GM12892 (cell line): ENCODE measurements at regions not wholly inside any gene's neighbourhood (a gene's known extent, or its start where the extent isn't known, plus 50 kb on each side); places are given as distances from the start of the nearest gene placed in this dataset.

Experiments
- DNase-seq: peaks from one replicate; pipeline ENCODE4 v3.0.0; 2011; ENCODE audit not compliant: insufficient read length
- FAIRE-seq: peaks from 2 replicates; lab custom pipeline; 2011; peaks lifted over from hg19 to GRCh38; lab: Jason Lieb, UNC
- POLR2A ChIP-seq: IDR thresholded peaks from 2 replicates; pipeline ENCODE4 v1.6.1; 2011; ENCODE audit warnings: low read depth, low read length, control low read depth
- POLR2AphosphoS5 ChIP-seq: IDR thresholded peaks from 2 replicates; pipeline ENCODE4 v1.6.1; 2011; ENCODE audit warnings: low read depth, low read length, control low read depth
- TAF1 ChIP-seq: IDR thresholded peaks from 2 replicates; pipeline ENCODE4 v1.6.1; 2011; ENCODE audit warnings: low read depth, mild to moderate bottlenecking, control low read depth, low read length, borderline replicate concordance

DNA sequence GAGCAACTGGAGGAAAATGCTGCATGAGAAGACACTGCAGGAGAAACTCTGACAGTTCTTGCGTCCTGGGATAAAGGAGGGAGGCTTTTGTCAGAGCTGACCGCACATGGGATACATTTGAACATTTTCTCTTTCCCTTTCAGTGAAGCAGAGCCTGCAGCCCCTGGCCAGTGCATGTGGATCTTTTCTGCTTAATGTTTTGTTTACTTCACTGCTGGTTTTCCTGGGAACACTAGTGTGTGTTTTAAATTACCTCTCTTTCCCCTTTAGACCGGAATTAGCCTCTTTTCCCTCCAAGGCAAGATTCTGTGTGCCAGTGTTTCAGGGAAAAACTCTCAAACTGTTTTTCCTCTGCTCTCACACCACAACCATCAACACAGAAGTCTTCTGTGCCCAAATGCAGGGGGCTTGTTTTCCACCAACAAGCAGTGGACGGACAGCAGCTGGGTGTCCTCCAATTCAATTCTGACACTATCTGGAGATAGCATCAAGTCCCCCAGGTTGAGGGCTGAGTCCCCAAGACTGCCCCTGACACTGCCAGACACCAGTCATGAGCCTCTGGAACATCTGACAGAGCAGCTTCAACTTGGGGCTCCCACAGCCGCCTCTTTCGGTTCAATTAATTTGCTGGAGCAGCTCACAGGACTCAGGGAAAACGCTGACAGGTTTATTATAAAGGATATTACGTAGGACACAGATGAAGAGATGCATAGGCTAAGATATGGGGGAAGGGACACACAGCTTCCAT lies 136.2 kb downstream of the RHOU start:
- FAIRE-seq (no peak), DNase-seq (no peak)
- TF ChIP-seq POLR2AphosphoS5 (no peak), TAF1 (no peak), POLR2A (no peak)

DNA sequence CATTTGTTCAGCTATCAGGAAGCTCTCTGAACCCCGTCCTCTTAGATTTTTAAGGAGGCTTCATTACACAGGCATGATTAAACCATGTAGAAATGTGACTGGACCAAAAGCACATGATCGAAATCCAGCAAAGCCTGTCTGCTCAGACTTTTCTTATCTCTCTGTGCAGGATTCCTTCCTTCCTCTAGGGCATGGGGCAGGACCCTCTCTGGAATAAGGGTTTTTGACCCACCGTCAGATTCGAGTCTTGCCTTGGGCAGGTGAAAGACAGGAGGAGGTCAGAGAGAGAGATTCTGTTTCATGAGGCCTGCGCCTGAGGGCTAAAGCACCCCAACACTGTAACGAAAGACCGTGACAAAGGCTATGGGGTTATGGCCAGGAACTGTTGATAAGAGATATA lies 136.8 kb downstream of the RHOU start:
- no peak for FAIRE-seq
- TF ChIP-seq POLR2AphosphoS5: no peak
- no peak for TF ChIP-seq TAF1

DNA sequence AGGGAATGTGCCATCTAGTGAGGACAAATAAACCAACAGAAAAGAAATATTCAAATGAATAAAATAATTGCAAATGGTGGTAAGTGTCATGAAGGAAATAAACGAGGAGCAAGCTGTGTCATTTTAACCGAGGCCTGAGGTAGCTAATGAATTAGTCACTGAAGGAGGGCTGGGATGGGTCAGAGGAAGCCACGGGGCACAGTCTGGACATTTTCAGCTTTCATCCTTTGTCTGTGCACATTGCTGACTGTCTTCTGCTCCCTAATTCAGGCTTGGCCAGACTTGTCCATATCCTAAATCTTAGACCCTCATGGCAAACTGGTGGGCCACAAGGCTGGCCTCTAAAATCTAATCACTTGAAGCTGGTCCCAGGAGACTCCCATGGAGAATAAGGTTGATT lies 138.4 kb downstream of the RHOU start:
- no peak for DNase-seq
- no peak for FAIRE-seq
- TF ChIP-seq TAF1: no peak
- TF ChIP-seq POLR2A: no peak

More for the DNA sequence above, 136.8 kb downstream of the RHOU start:
- DNase-seq: no peak

DNA sequence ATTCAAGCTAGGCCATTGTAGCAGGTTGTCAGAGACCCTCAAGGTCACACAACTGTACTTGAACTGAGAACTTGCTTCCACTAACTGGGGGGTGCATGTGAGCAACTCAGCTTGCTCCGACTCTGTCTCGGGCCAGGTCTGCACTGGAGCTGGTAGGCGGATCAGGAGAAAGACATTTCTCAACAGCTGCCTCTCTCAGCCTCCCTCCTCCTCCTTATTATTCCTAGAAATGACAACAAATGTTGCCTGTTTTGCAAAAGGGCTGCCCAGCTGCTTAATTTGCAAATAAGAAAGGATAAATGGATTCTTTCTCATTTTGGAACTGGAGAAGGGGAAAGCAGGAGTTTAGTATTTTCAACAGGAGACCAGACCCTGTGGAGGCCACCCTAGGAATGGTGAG lies 140.5 kb downstream of the RHOU start:
- FAIRE-seq (no peak), DNase-seq (no peak)
- TF ChIP-seq POLR2AphosphoS5 (no peak), TAF1 (no peak), POLR2A (no peak)

DNA sequence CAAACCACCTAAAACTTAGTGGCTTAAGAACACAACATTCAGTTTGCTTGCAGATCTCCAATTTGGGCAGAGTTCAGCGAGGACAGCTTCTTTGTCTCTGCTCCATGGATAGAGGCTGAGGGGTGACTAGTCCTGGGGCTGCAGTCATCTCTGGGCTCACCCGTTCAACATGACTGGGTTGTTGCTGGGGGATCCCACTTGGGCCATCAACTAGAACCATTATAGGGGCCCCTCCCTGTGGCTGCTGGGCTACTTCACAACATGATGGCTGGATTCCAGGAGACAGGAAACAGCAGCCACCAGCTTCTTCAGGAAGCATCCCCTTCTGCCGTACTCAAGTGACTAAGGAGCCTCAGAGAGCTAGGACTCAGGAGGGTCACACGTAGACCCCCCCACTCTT lies 140.9 kb downstream of the RHOU start:
- no peak for DNase-seq
- no peak for FAIRE-seq
- TF ChIP-seq POLR2AphosphoS5: no peak
- no peak for TF ChIP-seq TAF1
- TF ChIP-seq POLR2A: no peak

DNA sequence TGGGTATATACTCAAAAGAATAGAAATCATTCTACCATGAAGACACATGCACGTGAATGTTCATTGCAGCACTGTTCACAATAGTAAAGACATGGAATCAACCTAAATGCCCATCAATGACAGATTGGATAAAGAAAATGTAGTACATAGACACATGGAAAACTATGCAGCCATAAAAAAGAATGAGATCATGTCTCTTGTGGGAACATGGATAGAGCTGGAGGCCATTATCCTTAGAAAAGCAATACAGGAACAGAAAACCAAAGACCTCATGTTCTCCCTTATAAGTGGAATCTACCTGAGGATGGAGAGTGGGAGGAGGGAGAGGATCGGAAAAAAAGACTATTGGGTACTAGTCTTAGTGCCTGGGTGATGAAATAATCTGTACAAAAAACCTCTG lies 143.9 kb downstream of the RHOU start:
- FAIRE-seq: no peak
- TF ChIP-seq POLR2A (no peak), POLR2AphosphoS5 (no peak), TAF1 (no peak)
- no peak for DNase-seq

DNA sequence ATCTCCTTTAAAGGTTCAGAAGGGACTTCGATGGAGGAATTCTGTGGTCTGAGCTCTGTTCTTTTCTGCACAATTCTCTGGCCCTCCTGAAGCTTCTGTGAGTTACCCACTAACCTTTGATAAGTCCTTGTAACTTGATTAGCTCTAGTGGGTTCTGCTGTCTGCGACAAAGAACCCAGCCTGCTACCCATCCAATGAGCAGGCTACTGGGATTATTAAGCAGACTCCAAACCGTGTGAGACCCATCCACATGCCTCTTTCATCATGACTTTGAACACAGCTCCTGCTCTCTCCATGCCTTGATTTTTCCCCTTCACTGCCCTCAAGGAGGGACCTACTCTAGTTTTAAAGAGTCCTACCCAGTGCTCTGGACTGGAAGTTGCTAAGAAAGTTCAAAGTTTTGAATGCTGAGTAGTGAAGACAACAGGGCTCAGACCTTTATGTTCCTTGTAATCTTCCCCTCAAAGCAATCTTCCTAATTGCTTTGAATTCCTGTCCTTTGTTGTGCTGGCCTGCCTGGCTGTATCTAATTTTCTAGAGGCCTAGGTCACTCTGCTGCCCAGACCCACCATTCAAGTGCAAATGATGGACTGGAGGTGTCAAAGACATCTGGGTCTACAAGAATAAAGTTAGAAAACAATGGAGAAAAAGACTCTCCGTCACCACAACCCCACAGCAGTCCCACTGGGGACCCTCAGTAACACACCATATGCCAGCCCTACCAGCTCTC lies 146.9 kb downstream of the RHOU start:
- FAIRE-seq: no peak
- no peak for TF ChIP-seq POLR2AphosphoS5
- no peak for TF ChIP-seq POLR2A
- no peak for TF ChIP-seq TAF1

DNA sequence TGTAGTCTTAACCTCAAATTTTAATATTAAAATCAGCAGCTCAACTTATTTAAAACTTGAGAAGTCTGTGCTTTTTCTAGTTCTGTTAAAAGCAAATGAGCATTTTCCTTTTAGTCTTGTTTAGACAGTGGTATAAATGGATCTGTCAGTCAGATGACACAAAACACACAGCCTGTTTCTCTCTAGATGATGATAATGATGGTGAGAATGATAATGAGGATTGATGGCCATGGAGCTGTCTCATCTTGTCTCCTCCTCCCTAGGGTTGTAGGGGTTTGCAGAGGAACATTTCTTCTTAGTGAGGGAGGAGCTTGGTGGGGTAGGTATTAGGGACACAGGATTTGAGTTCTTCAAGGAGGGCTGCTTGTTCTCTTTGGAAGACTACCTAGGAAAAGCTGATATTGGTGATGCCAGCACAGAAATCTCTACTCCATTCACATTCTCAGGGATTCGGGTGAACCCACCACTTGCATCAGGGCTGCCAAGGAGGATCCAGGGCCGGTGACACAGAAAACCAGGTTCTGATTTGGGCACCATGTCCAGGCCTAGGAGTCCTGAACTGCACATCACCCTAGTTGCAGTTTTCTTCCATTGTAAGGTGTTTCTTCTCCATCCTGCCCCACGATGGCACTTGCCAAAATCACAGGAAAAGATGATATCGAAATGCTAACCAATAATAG lies 147.6 kb downstream of the RHOU start:
- TF ChIP-seq POLR2A: no peak
- no peak for TF ChIP-seq POLR2AphosphoS5
- no peak for TF ChIP-seq TAF1
- no peak for FAIRE-seq
- no peak for DNase-seq

More for the DNA sequence above, 146.9 kb downstream of the RHOU start:
- DNase-seq: no peak

DNA sequence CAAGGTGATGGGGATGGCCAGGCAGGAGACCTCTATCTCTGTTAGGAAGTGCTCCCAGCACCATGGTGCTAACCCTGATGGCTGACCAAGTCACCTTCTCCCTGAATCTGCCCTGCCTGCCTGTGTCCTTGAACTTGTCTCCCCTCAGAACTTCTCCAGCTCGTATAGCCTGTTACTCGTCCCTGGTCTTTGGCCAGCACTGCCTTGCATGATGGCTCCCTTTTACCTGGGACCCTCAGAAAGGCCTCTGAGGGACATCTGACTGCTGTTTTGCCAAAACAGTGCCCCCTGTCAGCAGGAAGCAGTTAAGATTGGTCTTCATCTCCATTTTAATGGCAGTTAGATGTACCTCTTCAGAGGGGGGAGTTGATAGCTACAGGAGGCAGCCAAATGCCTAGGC lies 148.3 kb downstream of the RHOU start:
- FAIRE-seq (no peak), DNase-seq (no peak)
- TF ChIP-seq POLR2AphosphoS5: no peak
- no peak for TF ChIP-seq TAF1
- TF ChIP-seq POLR2A: no peak

DNA sequence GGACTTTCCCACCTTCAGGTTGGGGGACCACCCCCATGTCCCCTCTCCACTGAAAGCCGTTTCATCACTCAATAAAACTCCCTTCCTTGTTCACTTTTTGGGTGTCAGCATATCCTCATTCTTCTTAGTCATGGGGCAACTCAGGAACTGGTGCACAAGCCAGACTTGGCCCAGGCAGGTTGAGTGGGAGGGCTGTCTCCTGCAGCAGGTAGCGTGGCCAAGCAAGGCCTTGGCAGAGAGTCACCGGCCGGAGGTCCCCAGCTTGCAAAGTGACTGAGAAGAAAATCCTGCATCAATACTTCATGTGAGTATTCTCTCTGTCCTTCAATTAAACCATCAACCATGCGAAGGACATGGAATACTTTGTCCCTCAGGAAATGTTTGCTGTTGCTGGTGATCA lies 148.9 kb downstream of the RHOU start:
- FAIRE-seq: no peak
- TF ChIP-seq TAF1 (no peak), POLR2A (no peak), POLR2AphosphoS5 (no peak)
- no peak for DNase-seq
